ENCODE measurements at regions not wholly inside any gene's neighbourhood (a gene's known extent, or its start where the extent isn't known, plus 50 kb on each side); places are given as distances from the start of the nearest gene placed in this dataset.

DNA sequence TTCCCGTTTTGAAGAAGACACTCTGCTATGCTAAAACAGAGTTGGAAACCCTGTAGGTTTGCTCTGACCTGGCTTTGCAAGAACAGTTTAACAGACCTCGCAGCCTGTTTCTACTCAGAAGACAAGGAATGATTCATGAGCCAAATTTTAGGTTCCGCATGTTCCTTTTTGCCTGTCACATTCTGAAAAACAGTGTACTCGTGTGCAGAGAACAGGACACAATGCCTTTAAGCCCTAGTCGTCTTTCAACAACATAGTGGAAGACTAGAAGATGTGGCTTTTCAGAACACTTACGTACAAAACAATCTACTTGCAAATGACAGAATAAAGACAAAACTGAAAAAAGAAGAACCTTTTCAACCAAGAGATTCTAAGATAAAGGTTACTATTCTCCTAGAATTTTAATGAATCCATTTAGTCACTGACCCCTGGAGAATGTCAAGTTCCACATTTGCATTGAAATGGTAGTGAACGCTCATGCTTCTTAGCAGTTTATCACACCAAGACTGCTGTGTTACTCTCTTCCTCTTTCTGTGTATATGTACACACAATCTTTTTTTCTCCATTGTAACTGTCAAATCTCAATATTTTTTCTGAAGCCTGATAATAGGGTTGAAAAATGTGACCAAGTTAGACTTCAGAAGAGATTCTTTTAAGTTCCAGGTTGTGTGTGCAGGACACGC is 220.7 kb upstream of the NRSN1 start:
- no peak for DNase-seq
- 100% methylated on average over 1 of the region's 8 CpGs for WGBS (ENCODE audit: insufficient coverage, low lambda C conversion rate)
- Histone ChIP-seq H3K4me3 (ENCODE audit: low read length) (no peak overlapping the region), H3K27ac (ENCODE audit: low read length) (no peak overlapping the region), H3K36me3 (ENCODE audit: control insufficient read depth, insufficient read depth, low read length) (no peaks in the 10 kb centered on the region), H3K4me1 (ENCODE audit: control insufficient read depth, insufficient read depth, low read length) (no peaks in the 10 kb centered on the region), H3K9me3 (ENCODE audit: control insufficient read depth, low read depth, low read length) (no peaks in the 10 kb centered on the region), H3K27me3 (ENCODE audit: control insufficient read depth, insufficient read depth, low read length) (no peaks in the 10 kb centered on the region)

DNA sequence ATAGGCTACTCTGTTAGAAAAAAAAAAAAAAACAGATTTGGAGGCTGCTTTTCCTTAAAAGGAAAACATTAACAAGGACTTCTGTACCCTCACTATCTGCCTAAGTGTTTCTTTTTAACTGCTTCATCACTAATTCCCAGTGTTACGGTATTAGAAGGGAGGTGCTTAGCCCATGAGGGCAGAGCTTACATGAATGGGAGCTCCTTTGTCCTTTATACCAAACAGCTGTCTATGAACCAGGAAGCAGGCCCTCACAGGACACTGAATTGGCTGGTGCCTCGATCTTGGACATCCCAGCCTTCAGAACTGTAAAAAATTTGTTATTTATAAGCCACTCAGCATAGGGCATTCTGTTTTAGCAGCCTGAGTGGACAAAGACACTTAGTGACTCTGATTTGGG is 215.6 kb upstream of the NRSN1 start:
- Histone ChIP-seq H3K4me1 (ENCODE audit: control insufficient read depth, insufficient read depth, low read length) (no peaks in the 10 kb centered on the region), H3K27ac (ENCODE audit: low read length) (no peak overlapping the region), H3K4me3 (ENCODE audit: low read length) (no peak overlapping the region), H3K27me3 (ENCODE audit: control insufficient read depth, insufficient read depth, low read length) (no peaks in the 10 kb centered on the region), H3K9me3 (ENCODE audit: control insufficient read depth, low read depth, low read length) (no peaks in the 10 kb centered on the region), H3K36me3 (ENCODE audit: control insufficient read depth, insufficient read depth, low read length) (no peaks in the 10 kb centered on the region)
- WGBS (ENCODE audit: insufficient coverage, low lambda C conversion rate), result no CpG with 5 or more reads among the region's 2 CpGs
- DNase-seq, result peak in 1 of 2 donors; percentile 21

DNA sequence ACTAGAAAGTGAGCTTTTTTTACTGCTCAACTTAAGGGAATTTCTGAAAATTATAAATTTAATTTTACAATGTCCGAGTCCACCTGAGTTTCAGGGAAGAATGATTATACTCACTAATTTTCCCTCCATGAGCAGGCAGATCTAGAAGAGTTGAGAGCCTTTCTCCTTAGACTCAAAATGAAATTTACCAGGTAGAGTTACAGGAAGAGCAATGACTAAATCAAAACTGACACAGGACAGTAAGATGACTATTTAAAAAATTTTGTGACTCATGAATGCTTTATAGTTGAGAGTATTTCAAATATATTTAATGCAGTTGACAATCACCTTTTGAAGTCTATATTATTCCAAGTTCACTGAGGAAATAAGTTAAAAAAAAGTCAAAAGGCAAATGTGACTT is 198.1 kb upstream of the NRSN1 start:
- DNase-seq, result no peak
- Histone ChIP-seq H3K36me3 (ENCODE audit: control insufficient read depth, insufficient read depth, low read length) (no peaks in the 10 kb centered on the region), H3K27ac (ENCODE audit: low read length) (no peak overlapping the region), H3K4me3 (ENCODE audit: low read length) (no peak overlapping the region), H3K9me3 (ENCODE audit: control insufficient read depth, low read depth, low read length) (no peaks in the 10 kb centered on the region), H3K4me1 (ENCODE audit: control insufficient read depth, insufficient read depth, low read length) (no peaks in the 10 kb centered on the region), H3K27me3 (ENCODE audit: control insufficient read depth, insufficient read depth, low read length) (no peaks in the 10 kb centered on the region)
- WGBS (ENCODE audit: insufficient coverage, low lambda C conversion rate), result 86% methylated on average over 1 of the region's 1 CpG

DNA sequence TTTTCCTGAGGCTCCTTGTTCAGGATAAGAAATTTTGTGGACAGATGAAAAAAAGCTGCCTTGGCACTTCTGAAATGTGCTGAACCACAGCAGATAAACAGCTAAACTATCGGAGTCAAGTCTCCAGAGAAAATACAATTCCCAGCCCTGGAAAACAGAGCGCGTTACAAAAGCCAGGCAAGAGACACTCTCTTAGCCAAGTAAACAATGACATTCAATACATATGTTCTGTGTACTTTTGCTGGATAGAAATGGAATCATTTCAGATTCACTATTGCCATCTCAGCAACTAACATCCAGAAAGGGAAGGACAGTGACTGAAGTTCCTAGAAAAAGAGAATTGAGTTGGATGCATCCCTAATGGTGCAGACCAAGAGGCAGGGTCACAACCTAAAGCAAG is 196.8 kb upstream of the NRSN1 start:
- DNase-seq, result peak in 1 of 2 donors; percentile 4
- H3K9me3 ChIP-seq (ENCODE audit: control insufficient read depth, low read depth, low read length), result no peaks in the 10 kb centered on the region
- H3K36me3 ChIP-seq (ENCODE audit: control insufficient read depth, insufficient read depth, low read length), result no peaks in the 10 kb centered on the region
- H3K4me3 ChIP-seq (ENCODE audit: low read length), result no peak overlapping the region
- H3K27me3 ChIP-seq (ENCODE audit: control insufficient read depth, insufficient read depth, low read length), result no peaks in the 10 kb centered on the region
- H3K27ac ChIP-seq (ENCODE audit: low read length), result no peak overlapping the region
- no CpG with 5 or more reads among the region's 3 CpGs for WGBS (ENCODE audit: insufficient coverage, low lambda C conversion rate)
- H3K4me1 ChIP-seq (ENCODE audit: control insufficient read depth, insufficient read depth, low read length), result no peaks in the 10 kb centered on the region

DNA sequence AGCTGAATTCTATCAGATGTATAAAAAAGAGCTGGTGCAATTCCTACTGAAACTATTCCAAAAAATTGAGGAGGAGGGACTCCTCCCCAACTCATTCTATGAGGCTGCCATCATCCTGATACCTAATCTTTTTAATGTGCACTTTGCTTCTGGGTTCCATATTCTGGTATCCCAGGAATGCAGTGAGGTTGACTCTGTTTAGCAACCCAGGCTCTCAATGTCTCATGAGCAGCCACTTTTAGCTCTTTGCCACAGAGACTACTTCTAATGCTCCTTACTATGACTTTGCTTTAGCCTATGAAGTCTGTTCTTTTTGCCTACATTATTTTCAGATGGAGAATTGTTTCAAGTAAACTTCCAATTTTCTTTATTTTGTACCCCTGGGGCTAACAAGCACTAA is 185.5 kb upstream of the NRSN1 start:
- Histone ChIP-seq H3K27ac (ENCODE audit: low read length) (no peak overlapping the region), H3K4me3 (ENCODE audit: low read length) (no peak overlapping the region), H3K4me1 (ENCODE audit: control insufficient read depth, insufficient read depth, low read length) (no peaks in the 10 kb centered on the region), H3K36me3 (ENCODE audit: control insufficient read depth, insufficient read depth, low read length) (no peaks in the 10 kb centered on the region), H3K9me3 (ENCODE audit: control insufficient read depth, low read depth, low read length) (no peaks in the 10 kb centered on the region), H3K27me3 (ENCODE audit: control insufficient read depth, insufficient read depth, low read length) (peaks cover 3% of the 10 kb centered on the region)
- DNase-seq, result no peak

DNA sequence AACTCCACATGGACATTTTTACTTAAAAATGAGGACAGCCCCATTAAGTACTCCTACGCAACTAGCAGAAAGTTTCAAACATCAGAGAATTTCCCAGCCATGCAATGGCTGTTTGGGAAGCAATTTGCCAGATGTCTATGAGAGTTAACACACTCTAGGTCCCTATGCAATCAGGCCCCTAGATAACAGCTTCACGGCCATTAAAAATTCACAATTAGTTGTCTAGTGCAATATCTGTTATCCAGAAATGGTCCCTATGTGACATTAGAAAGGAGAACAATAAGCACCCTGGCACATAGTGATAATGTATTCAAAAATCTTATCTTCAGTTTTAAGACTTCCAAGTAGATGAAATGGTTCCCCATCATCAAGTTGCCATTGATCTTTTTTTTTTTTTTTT is 174.3 kb upstream of the NRSN1 start:
- Histone ChIP-seq H3K27me3 (ENCODE audit: control insufficient read depth, insufficient read depth, low read length) (no peaks in the 10 kb centered on the region), H3K4me1 (ENCODE audit: control insufficient read depth, insufficient read depth, low read length) (no peaks in the 10 kb centered on the region)

DNA sequence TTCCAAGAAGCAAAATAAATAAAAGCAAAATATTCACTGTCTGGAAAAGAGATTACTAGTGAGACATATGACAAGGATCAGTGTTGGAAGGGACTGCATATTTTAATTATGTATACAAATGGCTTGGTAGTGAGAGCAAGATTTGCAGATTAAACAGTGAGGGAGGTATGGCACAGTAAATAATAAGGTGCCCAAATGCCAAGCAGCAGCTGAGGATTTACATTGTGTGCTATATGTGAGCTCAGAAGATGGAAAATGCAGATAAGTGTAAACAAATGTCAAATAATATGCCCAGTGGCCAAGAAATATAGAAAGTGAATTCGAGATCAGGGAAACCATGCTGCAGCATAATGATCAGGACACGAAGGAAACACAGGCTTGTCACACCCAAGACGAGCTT is 173.8 kb upstream of the NRSN1 start:
- Histone ChIP-seq H3K9me3 (ENCODE audit: control insufficient read depth, low read depth, low read length) (no peaks in the 10 kb centered on the region), H3K4me3 (ENCODE audit: low read length) (no peak overlapping the region), H3K36me3 (ENCODE audit: control insufficient read depth, insufficient read depth, low read length) (no peaks in the 10 kb centered on the region), H3K27me3 (ENCODE audit: control insufficient read depth, insufficient read depth, low read length) (no peaks in the 10 kb centered on the region), H3K4me1 (ENCODE audit: control insufficient read depth, insufficient read depth, low read length) (no peaks in the 10 kb centered on the region), H3K27ac (ENCODE audit: low read length) (no peak overlapping the region)
- no peak for DNase-seq
- no CpG with 5 or more reads among the region's 3 CpGs for WGBS (ENCODE audit: insufficient coverage, low lambda C conversion rate)

More for the DNA sequence above, 174.3 kb upstream of the NRSN1 start:
- H3K9me3 ChIP-seq (ENCODE audit: control insufficient read depth, low read depth, low read length), result no peaks in the 10 kb centered on the region
- no CpG with 5 or more reads among the region's 2 CpGs for WGBS (ENCODE audit: insufficient coverage, low lambda C conversion rate)
- H3K27ac ChIP-seq (ENCODE audit: low read length), result no peak overlapping the region
- no peak overlapping the region for H3K4me3 ChIP-seq (ENCODE audit: low read length)
- H3K36me3 ChIP-seq (ENCODE audit: control insufficient read depth, insufficient read depth, low read length), result no peaks in the 10 kb centered on the region
- DNase-seq, result no peak

DNA sequence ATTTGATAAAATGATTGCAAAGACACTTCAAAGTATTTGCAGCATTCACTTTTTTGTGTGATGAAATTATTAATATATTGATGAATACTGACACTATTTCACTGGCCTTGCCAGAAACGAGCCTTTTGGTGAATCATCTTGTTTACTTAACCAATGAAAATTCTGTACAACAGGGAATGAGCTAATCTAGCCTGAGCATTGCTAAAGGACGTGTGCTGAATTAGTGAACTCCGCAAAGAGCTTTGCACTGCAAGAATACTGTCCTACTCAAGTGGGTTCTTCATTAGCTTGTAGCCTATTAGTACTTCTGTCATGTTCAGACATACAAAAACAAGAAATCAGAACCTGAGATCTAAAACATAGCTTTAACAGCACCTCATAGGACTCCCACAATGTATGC is 172.0 kb upstream of the NRSN1 start:
- H3K4me1 ChIP-seq (ENCODE audit: control insufficient read depth, insufficient read depth, low read length), result no peaks in the 10 kb centered on the region
- H3K9me3 ChIP-seq (ENCODE audit: control insufficient read depth, low read depth, low read length), result no peaks in the 10 kb centered on the region
- DNase-seq, result no peak
- no peak overlapping the region for H3K4me3 ChIP-seq (ENCODE audit: low read length)
- whole genome bisulfite sequencing (ENCODE audit: insufficient coverage, low lambda C conversion rate), result no CpG with 5 or more reads among the region's 3 CpGs
- no peaks in the 10 kb centered on the region for H3K27me3 ChIP-seq (ENCODE audit: control insufficient read depth, insufficient read depth, low read length)
- H3K27ac ChIP-seq (ENCODE audit: low read length), result no peak overlapping the region
- no peaks in the 10 kb centered on the region for H3K36me3 ChIP-seq (ENCODE audit: control insufficient read depth, insufficient read depth, low read length)

DNA sequence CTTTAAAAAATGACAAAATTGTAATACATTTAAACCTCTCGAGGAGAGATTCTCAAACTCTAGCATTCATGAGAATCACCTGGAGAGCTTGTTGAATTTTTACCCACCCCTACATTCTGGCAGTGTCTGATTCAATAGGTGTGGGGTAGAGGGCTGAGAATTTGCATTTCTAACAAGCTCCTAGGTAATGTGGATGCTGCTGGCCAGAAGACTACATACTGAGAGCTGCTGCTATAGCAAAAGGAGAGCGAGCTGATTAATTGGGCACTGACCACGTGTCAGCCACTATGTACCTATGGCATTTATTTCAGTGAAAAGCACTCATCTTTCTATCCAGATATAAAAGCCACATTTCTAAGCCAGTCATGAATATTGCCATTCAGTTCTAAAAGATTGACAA is 169.0 kb upstream of the NRSN1 start:
- no peaks in the 10 kb centered on the region for H3K4me1 ChIP-seq (ENCODE audit: control insufficient read depth, insufficient read depth, low read length)
- H3K27ac ChIP-seq (ENCODE audit: low read length), result no peak overlapping the region
- no peaks in the 10 kb centered on the region for H3K36me3 ChIP-seq (ENCODE audit: control insufficient read depth, insufficient read depth, low read length)
- 40% methylated on average over 1 of the region's 3 CpGs for WGBS (ENCODE audit: insufficient coverage, low lambda C conversion rate)
- H3K9me3 ChIP-seq (ENCODE audit: control insufficient read depth, low read depth, low read length), result no peaks in the 10 kb centered on the region
- no peak for DNase-seq
- no peaks in the 10 kb centered on the region for H3K27me3 ChIP-seq (ENCODE audit: control insufficient read depth, insufficient read depth, low read length)
- no peak overlapping the region for H3K4me3 ChIP-seq (ENCODE audit: low read length)

DNA sequence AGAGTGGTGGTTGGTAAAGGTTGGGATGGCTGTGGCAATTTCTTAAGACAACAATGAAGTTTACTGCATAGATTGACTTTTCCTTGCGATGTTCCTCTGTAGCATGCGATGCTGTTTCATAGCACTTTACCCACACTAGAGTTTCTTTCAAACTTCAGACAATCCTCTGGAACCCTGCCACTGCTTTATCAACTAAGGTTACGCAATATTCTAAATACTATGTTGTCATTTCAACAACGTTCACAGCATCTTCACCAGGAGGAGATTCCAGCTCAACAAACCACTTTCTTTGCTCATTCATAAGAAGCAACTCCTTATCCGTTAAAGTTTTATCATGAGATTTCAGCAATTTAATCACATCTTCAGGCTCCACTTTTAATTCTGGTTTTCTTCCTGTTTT is 161.2 kb upstream of the NRSN1 start:
- Histone ChIP-seq H3K4me1 (ENCODE audit: control insufficient read depth, insufficient read depth, low read length) (no peaks in the 10 kb centered on the region), H3K36me3 (ENCODE audit: control insufficient read depth, insufficient read depth, low read length) (no peaks in the 10 kb centered on the region)
- 90% methylated on average over 2 of the region's 5 CpGs for WGBS (ENCODE audit: insufficient coverage, low lambda C conversion rate)

DNA sequence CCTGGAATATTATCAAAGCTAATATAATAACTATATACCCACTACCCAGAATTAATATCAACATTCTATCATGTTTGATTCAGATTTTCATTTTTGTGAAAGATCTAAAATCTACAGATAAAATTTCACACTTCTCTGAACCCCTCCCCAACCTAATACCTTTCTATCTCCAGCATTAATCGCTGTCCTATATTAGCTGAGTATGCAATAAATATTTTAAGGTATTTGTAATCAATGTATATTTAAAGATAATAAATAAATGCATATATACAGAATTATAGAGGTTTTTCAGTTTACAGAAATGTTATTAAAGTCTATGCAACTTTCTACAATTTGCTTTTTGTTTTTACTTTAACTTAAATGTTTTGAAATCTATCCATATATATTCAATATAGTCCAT is 156.7 kb upstream of the NRSN1 start:
- Histone ChIP-seq H3K4me3 (ENCODE audit: low read length) (no peak overlapping the region), H3K4me1 (ENCODE audit: control insufficient read depth, insufficient read depth, low read length) (no peaks in the 10 kb centered on the region), H3K27ac (ENCODE audit: low read length) (no peak overlapping the region), H3K36me3 (ENCODE audit: control insufficient read depth, insufficient read depth, low read length) (no peaks in the 10 kb centered on the region), H3K27me3 (ENCODE audit: control insufficient read depth, insufficient read depth, low read length) (no peaks in the 10 kb centered on the region), H3K9me3 (ENCODE audit: control insufficient read depth, low read depth, low read length) (no peaks in the 10 kb centered on the region)
- WGBS (ENCODE audit: insufficient coverage, low lambda C conversion rate), result 71% methylated on average over 1 of the region's 1 CpG
- no peak for DNase-seq

More for the DNA sequence above, 161.2 kb upstream of the NRSN1 start:
- Histone ChIP-seq H3K9me3 (ENCODE audit: control insufficient read depth, low read depth, low read length) (no peaks in the 10 kb centered on the region), H3K4me3 (ENCODE audit: low read length) (no peak overlapping the region), H3K27ac (ENCODE audit: low read length) (no peak overlapping the region), H3K27me3 (ENCODE audit: control insufficient read depth, insufficient read depth, low read length) (no peaks in the 10 kb centered on the region)
- no peak for DNase-seq

Data from large intestine (tissue), 3 donors.